GM20431 (cell line): ENCODE measurements at regions not wholly inside any gene's neighbourhood (a gene's known extent, or its start where the extent isn't known, plus 50 kb on each side); places are given as distances from the start of the nearest gene placed in this dataset.

Experiments used
- in situ Hi-C: fragments of 300-500 bp; cut with MseI, MboI; formaldehyde crosslinking; loops from one replicate; pipeline ENCODE4 v1.15.0; 2020; ENCODE audit warnings: low sequenced_read_pairs; ENCODE audit not compliant: unreplicated experiment

DNA sequence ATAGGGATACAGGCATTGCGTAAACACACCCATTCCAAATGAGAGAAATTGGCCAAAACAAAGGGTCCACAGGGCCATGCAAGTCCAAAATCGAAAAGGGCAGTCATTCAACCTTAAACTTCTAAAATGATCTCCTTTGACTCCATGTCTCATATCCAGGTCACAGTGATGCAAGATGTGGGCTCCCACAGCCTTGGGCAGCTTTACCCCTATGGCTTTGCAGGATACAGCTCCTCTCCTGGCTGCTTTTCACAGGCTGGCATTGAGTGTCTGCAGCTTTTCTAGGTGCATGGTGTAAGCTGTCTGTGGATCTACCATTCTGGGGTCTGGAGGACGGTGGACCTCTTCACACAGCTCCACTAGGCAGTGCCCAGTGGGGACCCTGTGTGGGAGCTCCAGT is 744.5 kb downstream of the QKI start:
- in situ Hi-C loops: no loop called here

DNA sequence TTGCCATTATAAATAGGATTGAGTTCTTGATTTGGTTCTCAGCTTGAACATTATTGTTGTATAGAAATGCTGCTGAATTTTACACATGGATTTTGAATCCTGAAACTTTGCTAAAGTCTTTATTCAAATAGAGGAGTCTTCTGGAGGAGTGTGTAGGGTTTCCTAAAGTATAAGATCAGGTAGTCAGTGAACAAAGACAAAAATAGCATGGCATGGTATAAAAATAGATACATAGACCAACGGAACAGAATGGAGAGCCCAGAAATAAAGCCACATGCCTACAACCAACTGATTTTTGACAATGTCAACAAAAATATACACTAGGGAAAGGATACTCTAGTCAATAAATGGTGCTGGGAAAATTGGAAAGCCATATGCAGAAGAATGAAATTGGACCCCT is 740.1 kb downstream of the QKI start:
- in situ Hi-C loops: no loop called here

DNA sequence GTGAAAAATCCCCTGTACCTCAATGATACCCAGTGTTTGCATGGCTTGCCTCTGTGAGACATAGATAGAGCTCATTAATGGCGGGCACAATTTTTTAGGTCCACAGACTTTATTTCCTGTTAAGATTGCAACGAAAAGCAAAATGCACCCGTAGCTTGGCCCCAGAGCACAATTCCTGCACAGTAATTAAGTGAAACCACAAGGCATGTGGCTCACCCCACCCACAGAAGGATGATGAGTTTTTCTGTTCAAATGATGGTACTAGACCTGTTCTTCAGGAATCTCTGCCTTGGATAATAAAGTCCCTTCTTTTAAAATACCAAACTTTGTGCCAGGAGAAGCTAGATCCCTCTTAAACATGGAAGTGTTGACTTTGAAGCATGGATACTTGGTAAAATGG is 738.1 kb downstream of the QKI start:
- in situ Hi-C loops: no loop called here

DNA sequence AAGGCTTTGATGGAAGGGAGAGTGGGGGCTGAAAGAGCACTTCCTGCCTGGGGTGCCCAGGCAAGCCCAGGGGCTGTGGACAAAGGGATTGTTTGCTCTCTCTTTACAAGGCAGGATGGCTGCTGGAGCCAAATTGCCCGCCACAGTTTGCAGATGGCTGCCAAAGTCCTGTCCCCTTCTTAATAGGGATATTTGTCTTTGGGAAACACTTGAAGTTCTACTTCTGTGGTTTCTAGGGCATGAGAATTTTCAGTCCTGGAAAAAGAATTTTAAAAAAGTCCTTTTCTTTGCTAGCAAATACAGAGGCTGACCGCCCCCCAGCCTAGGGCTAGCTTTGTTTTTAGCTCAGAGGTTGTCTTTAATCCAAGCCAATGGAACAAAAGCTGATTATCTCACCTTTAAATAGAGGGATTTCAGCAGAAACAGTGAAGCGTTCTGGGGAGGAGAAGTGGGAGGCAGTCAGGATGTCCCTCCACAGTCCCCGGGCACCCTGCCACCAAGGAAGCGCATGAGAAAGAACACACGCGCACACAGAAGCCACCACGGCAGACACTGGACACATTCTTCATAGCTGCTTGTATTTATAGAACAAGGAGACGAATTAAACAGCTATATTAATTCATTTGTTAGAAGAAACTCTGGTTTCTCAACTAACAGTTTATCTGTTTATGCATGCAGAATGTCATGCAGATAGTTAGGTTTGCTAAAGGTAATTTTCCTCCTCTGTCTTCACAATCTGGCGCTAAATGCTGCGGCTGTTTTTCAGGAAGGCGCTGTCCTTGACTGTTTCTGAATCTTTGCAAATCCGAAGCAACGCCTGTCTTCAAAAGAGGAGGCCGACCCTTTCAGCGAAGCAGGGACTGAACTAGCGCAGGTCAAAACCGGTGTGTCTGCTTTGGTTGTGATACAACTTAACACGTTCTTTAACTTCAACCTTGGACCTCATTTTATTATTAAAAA is 736.9 kb downstream of the QKI start:
- in situ Hi-C loops: no loop called here

DNA sequence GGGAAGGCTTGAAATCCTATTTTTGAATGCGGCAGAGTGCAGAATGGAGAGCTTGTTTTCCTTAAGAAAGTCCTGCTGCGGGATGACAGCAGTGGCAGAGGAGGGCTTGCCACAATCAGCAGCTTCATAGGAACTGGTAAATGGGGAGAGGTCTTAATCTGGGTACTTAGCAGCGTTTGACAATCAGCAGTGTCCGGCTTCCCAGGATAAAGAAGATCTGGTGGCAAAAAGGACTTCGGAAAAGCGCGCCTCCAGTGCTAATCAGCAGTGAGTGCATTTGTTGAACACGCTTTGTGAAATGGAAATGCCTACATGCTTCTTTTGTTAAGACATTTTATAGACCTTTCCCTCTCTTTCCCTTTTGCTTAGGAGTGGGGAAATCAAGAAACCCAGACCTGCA is 735.7 kb downstream of the QKI start:
- in situ Hi-C loops: no loop called here

DNA sequence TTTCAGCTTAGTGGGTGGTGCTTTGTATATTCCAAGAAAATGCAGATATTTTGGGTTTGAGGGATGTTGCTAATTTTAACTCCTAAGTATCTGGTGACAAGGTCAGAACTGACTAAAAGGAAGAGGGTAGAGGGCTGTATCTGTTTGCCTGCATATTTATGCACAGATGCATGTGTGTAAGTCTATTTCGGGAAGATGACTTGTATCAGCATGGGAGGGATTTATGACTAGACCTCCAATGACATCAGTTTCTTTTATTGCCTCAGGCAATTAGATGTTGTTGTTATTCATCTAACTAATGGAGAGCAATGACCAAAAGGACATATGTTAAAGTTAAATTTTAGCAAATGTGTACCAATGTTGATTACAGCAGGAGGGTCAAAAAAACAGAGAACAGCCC is 734.3 kb downstream of the QKI start:
- in situ Hi-C loops: no loop called here

DNA sequence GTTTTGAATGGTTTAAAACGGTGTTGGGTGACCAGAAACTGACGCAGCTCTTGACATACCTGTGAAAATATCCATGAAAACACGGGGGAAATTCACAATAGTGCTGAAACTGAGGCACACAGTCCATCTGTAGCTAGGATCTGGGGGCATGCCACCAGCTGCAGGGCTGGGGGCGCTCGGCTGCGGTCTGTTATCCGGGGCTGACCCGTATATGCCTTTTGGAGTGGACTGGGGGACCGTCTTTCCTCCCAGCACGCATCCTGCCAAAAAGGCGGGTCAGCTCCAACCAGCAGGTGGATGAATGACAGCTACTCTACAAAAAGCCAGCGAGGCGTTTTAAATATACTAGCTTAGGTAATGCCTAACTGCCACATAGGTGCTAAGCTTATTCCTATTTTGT is 729.8 kb downstream of the QKI start:
- in situ Hi-C loops: no loop called here

DNA sequence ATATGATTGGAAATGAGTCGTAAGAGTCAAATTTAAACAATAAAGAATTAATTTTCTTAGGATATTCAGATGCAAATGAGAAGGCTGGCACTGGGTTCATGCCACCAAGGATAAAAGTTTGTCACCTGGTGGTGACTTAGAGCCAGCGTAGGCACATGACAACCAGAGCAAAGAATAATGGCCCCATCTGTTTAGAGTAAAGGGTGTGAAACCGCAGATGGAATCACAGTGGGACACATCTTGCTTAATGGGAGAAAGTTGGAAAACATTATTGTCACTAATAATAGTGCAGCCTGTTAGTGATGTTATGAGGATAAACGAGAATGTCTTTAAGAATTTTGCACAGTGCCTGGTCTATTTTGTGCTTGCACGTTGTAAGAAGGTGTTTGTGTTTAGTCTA is 727.8 kb downstream of the QKI start:
- in situ Hi-C loops: no loop called here

DNA sequence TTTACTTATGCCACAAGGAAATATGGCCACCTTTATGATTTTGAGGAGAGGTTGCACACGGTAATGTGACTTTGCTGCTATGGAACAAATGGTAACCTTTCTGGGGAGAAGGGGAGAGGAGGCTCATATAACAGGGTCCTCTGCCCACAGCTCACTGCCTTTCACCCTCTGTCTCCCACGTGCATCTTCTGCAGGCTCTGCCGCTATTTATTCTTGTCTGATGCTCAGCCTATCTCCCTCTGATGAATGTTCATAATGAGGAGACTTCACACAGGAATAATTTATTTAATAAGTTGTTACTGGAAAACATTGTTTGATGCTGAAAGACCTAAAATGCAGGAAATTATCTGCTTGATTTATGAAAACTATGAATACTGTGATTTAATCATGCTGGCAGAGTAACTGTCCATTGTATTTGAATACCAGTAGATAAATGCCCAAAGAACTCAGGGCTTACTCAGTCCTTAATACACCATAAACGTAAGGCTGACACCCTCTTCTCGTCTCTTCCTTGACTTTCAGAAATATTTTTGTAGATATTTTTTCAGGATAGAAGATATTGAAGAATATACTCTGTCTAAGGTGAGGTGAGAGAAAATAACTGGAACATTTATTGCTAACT is 721.1 kb downstream of the QKI start:
- in situ Hi-C loops: no loop called here

DNA sequence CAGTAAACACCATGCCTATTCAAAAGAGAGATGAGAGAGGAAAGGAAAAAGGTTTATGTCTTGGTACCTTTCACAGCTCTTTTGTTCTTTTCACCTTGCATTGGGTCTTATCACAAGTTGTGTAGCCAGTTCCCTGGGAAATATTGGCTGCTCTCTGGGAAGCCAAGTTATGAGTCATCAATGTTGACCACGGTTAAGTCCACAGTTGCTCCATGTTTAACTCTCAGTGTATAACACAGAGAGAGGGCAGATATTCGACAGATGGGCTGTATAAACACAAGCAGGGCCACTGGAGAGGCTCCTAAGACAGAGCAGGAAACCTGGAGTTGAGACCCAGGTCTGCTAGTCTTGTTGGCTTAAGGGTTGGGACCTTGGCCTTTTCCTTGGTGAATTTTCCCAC is 718.6 kb downstream of the QKI start:
- in situ Hi-C loops: no loop called here

DNA sequence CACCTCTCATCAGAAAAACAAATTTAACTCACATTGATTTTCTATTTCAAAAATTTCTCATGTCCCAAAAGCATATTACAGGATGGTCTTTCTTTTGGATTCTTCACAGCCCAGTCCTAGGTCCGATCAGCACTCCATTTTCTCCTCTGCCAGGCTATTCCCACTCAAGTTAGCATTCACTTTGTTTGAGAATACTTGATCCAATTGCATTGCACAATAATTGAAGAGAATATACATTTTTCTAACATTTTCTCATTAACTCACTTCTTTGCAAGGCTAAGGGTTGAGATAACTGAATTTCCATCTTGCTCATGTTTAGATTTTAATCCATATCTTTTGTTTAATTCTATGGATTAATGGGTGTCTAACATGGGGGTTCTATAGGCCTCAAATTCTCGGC is 716.1 kb downstream of the QKI start:
- in situ Hi-C loops: no loop called here

DNA sequence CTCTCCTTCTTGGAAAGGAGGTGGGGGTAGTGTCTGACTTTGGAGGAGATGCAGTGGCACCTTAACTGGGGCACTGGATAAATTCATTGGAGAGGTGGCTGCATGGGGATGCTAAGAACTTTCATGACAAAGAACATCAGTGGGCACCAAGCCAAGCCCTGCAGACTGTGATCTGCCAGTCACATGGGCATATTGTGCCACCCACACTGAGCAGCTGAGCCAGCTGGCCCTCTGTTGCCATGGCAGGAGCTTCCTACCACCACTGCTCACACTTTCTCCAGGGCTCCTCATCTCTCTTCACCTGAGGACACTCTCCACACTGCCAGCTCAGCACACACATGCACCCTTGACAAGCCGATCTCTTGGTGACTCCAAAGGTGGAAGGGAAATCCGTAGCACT is 715.6 kb downstream of the QKI start:
- in situ Hi-C loops: no loop called here

DNA sequence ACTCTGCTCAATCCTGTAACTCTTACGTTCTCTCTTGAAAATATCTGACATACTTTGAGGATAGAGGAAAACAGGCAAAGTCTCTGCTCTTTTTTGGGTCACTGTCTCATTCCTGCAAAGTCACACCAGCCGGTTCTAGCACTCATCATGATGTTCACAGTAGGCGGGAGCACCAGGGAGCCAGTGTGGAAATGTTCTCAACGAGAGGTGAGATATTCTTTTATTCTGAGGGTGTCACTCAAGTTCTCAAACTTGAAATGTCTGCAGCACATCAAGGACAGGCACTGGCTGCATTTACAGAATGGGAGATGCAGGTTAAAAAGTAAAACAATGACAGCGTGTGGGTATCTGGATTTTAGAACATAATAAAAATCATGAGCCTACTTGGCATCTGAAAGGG is 714.7 kb downstream of the QKI start:
- in situ Hi-C loops: no loop called here

DNA sequence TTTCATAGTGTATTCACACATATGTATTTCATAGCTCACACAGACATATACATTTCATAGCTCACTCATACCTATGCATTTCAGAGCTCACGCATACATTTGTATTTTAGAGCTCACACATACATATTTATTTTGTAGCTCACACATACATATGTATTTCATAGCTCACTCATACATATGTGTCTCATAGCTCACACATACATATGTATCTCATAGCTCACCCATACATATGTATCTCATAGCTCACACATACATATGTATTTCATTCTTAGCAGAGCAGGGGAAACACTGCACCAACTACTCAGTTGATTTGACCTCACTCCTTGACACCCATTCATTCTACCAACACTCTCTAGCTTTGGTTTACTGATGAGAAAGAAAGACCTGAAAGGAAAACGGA is 713.6 kb downstream of the QKI start:
- in situ Hi-C loops: no loop called here

DNA sequence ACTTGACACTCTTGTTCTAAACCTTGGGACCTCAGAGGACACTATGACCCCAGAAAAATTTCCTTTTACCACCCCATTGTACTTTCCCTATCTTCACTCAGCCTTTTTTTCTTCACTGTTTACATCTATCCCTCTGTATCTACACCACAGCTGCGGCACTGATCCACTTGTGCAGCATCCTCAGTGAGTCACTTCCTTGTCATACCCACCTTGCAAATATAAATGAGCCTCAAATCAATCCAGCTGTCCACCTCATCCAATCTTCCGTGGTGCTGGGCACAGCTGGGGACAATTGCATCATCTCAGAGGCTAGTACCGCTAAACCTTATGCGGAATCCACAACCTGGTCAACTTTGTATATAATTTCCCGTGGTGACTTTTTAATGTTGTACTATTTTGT is 710.5 kb downstream of the QKI start:
- in situ Hi-C loops: no loop called here

DNA sequence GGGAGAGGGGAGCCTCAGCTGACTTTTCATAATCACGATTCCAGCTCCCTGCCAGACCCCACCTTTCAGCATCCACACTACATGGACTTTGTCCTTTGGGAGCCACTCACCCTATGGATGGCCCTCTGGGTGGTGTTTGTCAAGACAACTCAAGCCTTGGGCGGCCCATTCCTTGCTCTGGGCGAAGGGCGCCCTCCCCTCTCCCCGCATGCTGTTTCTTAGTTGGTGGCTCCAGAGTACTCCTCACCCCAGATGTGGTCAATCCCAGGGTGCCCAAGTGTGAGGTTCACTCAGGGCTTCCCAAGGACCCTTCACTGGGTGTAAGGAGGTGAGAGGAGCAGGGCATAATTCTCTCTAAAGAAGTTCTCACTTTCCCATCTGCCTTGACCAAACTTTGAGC is 710.0 kb downstream of the QKI start:
- in situ Hi-C loops: no loop called here

DNA sequence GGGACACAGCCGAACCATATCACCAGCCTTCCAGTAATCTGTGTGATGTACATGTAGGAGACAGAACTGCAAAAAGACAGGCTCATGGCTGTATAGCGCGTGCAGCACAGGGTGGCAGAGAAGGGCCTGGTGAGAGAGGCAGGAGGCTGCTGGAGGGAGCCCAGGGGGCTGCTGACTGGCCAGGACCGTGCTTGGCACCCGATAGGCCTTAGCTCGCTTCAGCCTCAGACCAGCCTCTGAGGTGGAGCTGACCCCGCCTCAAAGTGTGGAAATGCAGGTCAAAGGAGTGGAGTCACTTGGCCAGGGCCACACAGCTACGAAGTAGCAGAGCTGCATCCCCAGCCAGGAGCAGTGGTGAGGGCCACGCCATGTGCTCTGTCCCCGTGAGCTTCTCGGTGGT is 707.6 kb downstream of the QKI start:
- in situ Hi-C loops: no loop called here

DNA sequence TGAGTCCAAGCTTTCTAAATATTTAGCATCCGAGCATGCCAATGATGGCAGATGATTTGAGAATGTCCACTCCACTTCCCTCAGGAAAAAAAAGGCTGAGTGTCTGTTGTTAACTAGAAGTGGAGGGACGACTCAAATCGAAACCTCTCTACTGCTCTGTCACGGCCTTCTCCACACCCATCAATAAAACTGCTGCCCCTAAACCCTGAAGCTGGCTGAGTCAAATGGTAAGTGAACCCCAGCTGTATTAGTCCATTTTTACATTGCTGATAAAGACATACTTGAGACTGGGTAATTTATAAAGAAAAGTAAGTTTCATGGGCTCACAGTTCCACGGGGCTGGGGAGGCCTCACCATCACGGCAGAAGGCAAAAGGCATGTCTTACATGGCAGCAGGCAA is 707.0 kb downstream of the QKI start:
- in situ Hi-C loops: no loop called here

DNA sequence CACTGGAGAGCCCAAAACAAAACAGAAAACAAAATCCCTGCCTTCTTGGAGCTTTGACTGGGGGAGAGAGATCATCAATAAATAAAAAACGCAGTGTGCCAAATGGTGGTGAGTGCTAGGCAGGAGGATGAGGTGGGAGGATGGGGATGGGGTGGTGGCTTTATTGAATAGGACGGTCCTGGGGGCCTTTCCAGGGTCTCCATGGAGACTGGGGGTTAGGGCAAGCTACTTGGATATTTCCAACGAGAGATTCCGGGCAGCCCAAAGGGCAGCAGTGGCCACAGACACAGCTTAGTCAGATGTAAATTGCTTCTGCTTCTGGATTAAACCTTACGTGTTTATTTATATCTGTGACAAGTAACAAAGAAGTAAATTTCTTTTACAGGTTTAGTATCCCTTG is 700.1 kb downstream of the QKI start:
- in situ Hi-C loops: no loop called here

DNA sequence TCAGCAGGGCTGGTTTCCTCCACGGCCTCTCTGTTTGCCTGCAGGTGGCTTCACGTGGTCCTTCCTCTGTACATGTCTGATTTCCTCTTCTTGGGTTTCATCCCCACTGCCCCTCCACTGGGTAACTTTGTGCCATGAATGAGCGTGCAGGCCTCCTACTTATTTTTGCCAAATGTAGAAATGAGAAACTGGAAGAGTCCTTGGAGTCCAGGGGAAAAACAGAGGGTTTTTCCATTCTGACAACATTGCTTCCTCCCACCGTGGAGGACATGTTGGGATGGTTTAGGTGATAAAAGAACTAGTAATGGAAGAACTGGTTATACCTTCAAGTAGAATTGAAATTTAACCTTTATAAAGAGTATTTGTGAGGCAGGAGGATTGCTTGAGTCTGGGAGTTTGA is 699.5 kb downstream of the QKI start:
- in situ Hi-C loops: no loop called here

DNA sequence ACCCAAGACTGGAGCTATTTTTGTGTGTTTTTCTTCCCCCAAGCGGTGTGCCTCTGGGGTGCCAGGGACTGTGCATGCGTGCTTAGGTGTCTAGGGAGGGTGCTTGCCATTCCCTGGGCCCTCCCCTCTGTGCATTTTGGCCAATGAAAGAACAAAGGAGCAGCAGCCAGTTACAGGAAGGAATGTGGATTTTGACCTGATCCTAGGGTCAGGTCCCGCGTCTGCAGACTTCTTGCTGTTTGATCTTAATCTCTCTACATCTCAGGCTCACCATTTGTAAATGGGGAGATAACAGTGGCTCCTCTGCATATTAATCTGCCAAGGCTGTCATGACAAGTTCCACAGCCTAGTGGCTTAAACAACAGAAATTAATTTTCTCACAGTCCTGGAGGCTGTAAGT is 699.1 kb downstream of the QKI start:
- in situ Hi-C loops: no loop called here

DNA sequence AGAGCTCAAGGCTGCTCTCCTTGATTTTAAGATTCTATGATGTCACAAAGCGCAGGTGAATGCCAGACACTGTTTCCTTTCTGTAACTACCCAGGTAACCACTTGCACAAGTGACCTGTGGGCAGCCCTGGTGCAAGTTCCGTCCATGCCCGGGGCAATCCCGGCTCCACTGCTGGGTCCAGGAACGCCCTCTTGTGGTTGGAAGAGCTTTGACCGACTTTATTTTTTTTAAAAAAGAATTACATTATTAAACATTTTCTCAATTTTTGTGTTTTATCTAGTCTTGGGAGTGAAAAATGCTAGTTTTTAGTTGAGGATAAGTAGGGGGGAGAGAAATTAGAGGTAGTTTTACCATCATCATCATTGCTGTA is 695.2 kb downstream of the QKI start:
- in situ Hi-C loops: no loop called here
